ENCODE measurements at regions not wholly inside any gene's neighbourhood (a gene's known extent, or its start where the extent isn't known, plus 50 kb on each side); places are given as distances from the start of the nearest gene placed in this dataset.

- H2BK120ac ChIP-seq (ENCODE audit: low read depth, low read length, poor library complexity, severe bottlenecking) = no peak overlapping the region
- no peak overlapping the region for H2BK12ac ChIP-seq (ENCODE audit: insufficient read length, low read depth, low read length)
- H3K4me3 Mint-ChIP-seq = no peak overlapping the region
- H3K9me3 ChIP-seq (ENCODE audit: control insufficient read depth, low read depth, low read length) = no peaks in the 10 kb centered on the region
- no peak overlapping the region for H2AK5ac ChIP-seq (ENCODE audit: insufficient read length, low read length)
- no peak overlapping the region for H2BK20ac ChIP-seq (ENCODE audit: low read depth, low read length, poor library complexity, severe bottlenecking)
- H3K27me3 ChIP-seq (ENCODE audit: insufficient read depth, low read length) = no peaks in the 10 kb centered on the region
- no peak overlapping the region for H3K4ac ChIP-seq (ENCODE audit: low read depth, low read length)
- H3K27ac Mint-ChIP-seq = no peak overlapping the region
- no peak overlapping the region for H3K18ac ChIP-seq (ENCODE audit: insufficient read length, low read depth, low read length)
- no peak overlapping the region for H3K27ac ChIP-seq (ENCODE audit: insufficient read length, low read depth, low read length)
- H3K79me2 ChIP-seq (ENCODE audit: insufficient read depth, low read length) = no peaks in the 10 kb centered on the region
- H3K4me2 ChIP-seq (ENCODE audit: insufficient read depth, insufficient read length, low read length) = no peak overlapping the region
- no peak overlapping the region for H3K23ac ChIP-seq (ENCODE audit: insufficient read length, low read depth, low read length)
- no peaks in the 10 kb centered on the region for H3K9me3 Mint-ChIP-seq
- H3K56ac ChIP-seq (ENCODE audit: insufficient read length, low read depth, low read length) = no peak overlapping the region
- peaks cover 5% of the 10 kb centered on the region for H3K27me3 Mint-ChIP-seq (ENCODE audit: low read depth)
- H3K36me3 Mint-ChIP-seq (ENCODE audit: insufficient read depth in 1 of 3, low read depth in 3 of 3) = no peaks in the 10 kb centered on the region
- no peaks in the 10 kb centered on the region; the same call in 1 of the 2 replicates for H3K4me1 ChIP-seq (ENCODE audit: insufficient read depth, low read length)
- no peaks in the 10 kb centered on the region for H3K23me2 ChIP-seq (ENCODE audit: insufficient read length, low read depth, low read length, poor library complexity, severe bottlenecking)
- no peak overlapping the region for H2BK5ac ChIP-seq (ENCODE audit: insufficient read length, low read length)
- peaks cover 29 to 37% of the 10 kb centered on the region in 2 experiments for H3K4me1 Mint-ChIP-seq
- no peak overlapping the region for H4K91ac ChIP-seq (ENCODE audit: insufficient read length, low read depth, low read length)
- no peak overlapping the region for H4K5ac ChIP-seq (ENCODE audit: insufficient read length, low read depth, low read length)
- H3K79me1 ChIP-seq (ENCODE audit: insufficient read depth, low read depth, low read length, poor library complexity, severe bottlenecking) = no peaks in the 10 kb centered on the region
- no peaks in the 10 kb centered on the region for H4K20me1 ChIP-seq (ENCODE audit: control insufficient read depth, insufficient read depth, insufficient read length)
- H3T11ph ChIP-seq (ENCODE audit: low read length) = no peak overlapping the region
- no peak for DNase-seq
- no peak overlapping the region for H2BK15ac ChIP-seq (ENCODE audit: low read depth, low read length)
- H2AFZ ChIP-seq (ENCODE audit: low read length) = no peak overlapping the region
- no peak for TF ChIP-seq CTCF (conservative IDR thresholded peaks at IDR 0.05)
- H3K14ac ChIP-seq (ENCODE audit: insufficient read depth, low read length) = no peak overlapping the region
- no peak overlapping the region for H3K9ac ChIP-seq (ENCODE audit: extremely low read depth, insufficient read length, low read length)
- WGBS (ENCODE audit: extremely low coverage, insufficient read length, low lambda C conversion rate) = no CpG with 5 or more reads among the region's 4 CpGs
- H4K8ac ChIP-seq (replicated peaks; ENCODE audit: insufficient read length, low read depth, low read length) = no peak overlapping the region
These were observed 227.4 kb downstream of the UACA start for GRCh38 chr15:70535955-70536338.
